ENCODE measurements at regions not wholly inside any gene's neighbourhood (a gene's known extent, or its start where the extent isn't known, plus 50 kb on each side); places are given as distances from the start of the nearest gene placed in this dataset.

GRCh38 chr10:4373612-4374011 lies 452.4 kb upstream of the AKR1E2 start:
- TF ChIP-seq CTCF (IDR thresholded peaks at IDR 0.05 in 4 of 5, conservative IDR thresholded peaks at IDR 0.05 in 1 of 5) (no peak), POLR2A (IDR thresholded peaks at IDR 0.05) (no peak)
